H9 (cell line): ENCODE measurements at regions not wholly inside any gene's neighbourhood (a gene's known extent, or its start where the extent isn't known, plus 50 kb on each side); places are given as distances from the start of the nearest gene placed in this dataset.

Experiments
- DNase-seq: peaks from one replicate; pipeline ENCODE4 v3.0.0-alpha.2; 2017
- H2AFZ ChIP-seq: one replicate; pipeline ENCODE4 v1.6.1; 2013; ENCODE audit warnings: mild to moderate bottlenecking, low read length, control low read depth, moderate library complexity
- H2AK5ac ChIP-seq: 2 replicates; pipeline ENCODE4 v1.6.1; 2013; ENCODE audit warnings: low read length, control low read depth, mixed read lengths; ENCODE audit not compliant: insufficient read length
- H2BK120ac ChIP-seq: one replicate; pipeline ENCODE4 v1.6.1; 2013; ENCODE audit warnings: low read depth, mild to moderate bottlenecking, low read length, control low read depth, inconsistent platforms; ENCODE audit not compliant: poor library complexity, severe bottlenecking
- H2BK12ac ChIP-seq: 2 replicates; pipeline ENCODE4 v1.6.1; 2013; ENCODE audit warnings: low read length, control low read depth, mixed read lengths, low read depth; ENCODE audit not compliant: insufficient read length
- H2BK15ac ChIP-seq: 2 replicates; pipeline ENCODE4 v1.6.1; 2013; ENCODE audit warnings: low read depth, low read length, control low read depth
- H2BK20ac ChIP-seq: one replicate; pipeline ENCODE4 v1.6.1; 2013; ENCODE audit warnings: low read depth, mild to moderate bottlenecking, low read length, control low read depth, inconsistent platforms; ENCODE audit not compliant: poor library complexity, severe bottlenecking
- H2BK5ac ChIP-seq: 2 replicates; pipeline ENCODE4 v1.6.1; 2013; ENCODE audit warnings: low read length, control low read depth, mixed read lengths; ENCODE audit not compliant: insufficient read length
- H3K14ac ChIP-seq: 2 replicates; pipeline ENCODE4 v1.6.1; 2013; ENCODE audit warnings: low read length, control low read depth; ENCODE audit not compliant: insufficient read depth
- H3K18ac ChIP-seq: 2 replicates; pipeline ENCODE4 v1.6.1; 2013; ENCODE audit warnings: low read depth, mild to moderate bottlenecking, mixed read lengths, low read length, control low read depth; ENCODE audit not compliant: insufficient read length
- H3K23ac ChIP-seq: 2 replicates; pipeline ENCODE4 v1.6.1; 2013; ENCODE audit warnings: low read length, control low read depth, mixed read lengths, low read depth; ENCODE audit not compliant: insufficient read length
- H3K23me2 ChIP-seq: 2 replicates; pipeline ENCODE4 v1.6.1; 2013; ENCODE audit warnings: low read depth, mild to moderate bottlenecking, mixed read lengths, low read length, control low read depth; ENCODE audit not compliant: insufficient read length, poor library complexity, severe bottlenecking
- H3K27ac ChIP-seq: 2 replicates; pipeline ENCODE4 v1.5.1; 2013; ENCODE audit warnings: low read length, control low read depth, mixed read lengths, low read depth; ENCODE audit not compliant: insufficient read length
- H3K27me3 ChIP-seq: 2 replicates; pipeline ENCODE4 v1.6.1; 2013; ENCODE audit warnings: low read length, control low read depth, inconsistent platforms; ENCODE audit not compliant: insufficient read depth
- H3K4ac ChIP-seq: 2 replicates; pipeline ENCODE4 v1.6.1; 2013; ENCODE audit warnings: low read depth, mild to moderate bottlenecking, control low read depth, inconsistent platforms, low read length, moderate library complexity
- H3K4me1 ChIP-seq: 2 replicates; pipeline ENCODE4 v1.6.1; 2013; ENCODE audit warnings: low read length, control low read depth, inconsistent platforms; ENCODE audit not compliant: insufficient read depth
- H3K4me2 ChIP-seq: 2 replicates; pipeline ENCODE4 v1.6.1; 2013; ENCODE audit warnings: low read length, control low read depth, mixed read lengths; ENCODE audit not compliant: insufficient read length, insufficient read depth
- H3K56ac ChIP-seq: 2 replicates; pipeline ENCODE4 v1.6.1; 2013; ENCODE audit warnings: low read depth, mild to moderate bottlenecking, mixed read lengths, low read length, control low read depth; ENCODE audit not compliant: insufficient read length
- H3K79me1 ChIP-seq: 2 replicates; pipeline ENCODE4 v1.6.1; 2013; ENCODE audit warnings: low read depth, mild to moderate bottlenecking, moderate library complexity, low read length, control low read depth, inconsistent platforms; ENCODE audit not compliant: insufficient read depth, poor library complexity, severe bottlenecking
- H3K79me2 ChIP-seq: 2 replicates; pipeline ENCODE4 v1.6.1; 2013; ENCODE audit warnings: low read length, control low read depth, inconsistent platforms; ENCODE audit not compliant: insufficient read depth
- H3K9ac ChIP-seq: 2 replicates; pipeline ENCODE4 v1.6.1; 2013; ENCODE audit warnings: low read length, control low read depth, mixed read lengths; ENCODE audit not compliant: insufficient read length; ENCODE audit errors: extremely low read depth
- H3K9me3 ChIP-seq: one replicate; pipeline ENCODE4 v1.6.1; 2013; ENCODE audit warnings: low read depth, low read length, inconsistent platforms; ENCODE audit not compliant: control insufficient read depth
- H3T11ph ChIP-seq: one replicate; pipeline ENCODE4 v1.6.1; 2013; ENCODE audit warnings: mild to moderate bottlenecking, low read length, control low read depth, inconsistent platforms
- H4K20me1 ChIP-seq: one replicate; pipeline ENCODE4 v1.6.1; 2013; ENCODE audit not compliant: control insufficient read depth, insufficient read length, insufficient read depth
- H4K5ac ChIP-seq: 2 replicates; pipeline ENCODE4 v1.6.1; 2013; ENCODE audit warnings: low read depth, mild to moderate bottlenecking, mixed read lengths, low read length, control low read depth; ENCODE audit not compliant: insufficient read length
- H4K8ac ChIP-seq: replicated peaks from 2 replicates; pipeline ENCODE4 v1.6.1; 2013; ENCODE audit warnings: low read length, control low read depth, mixed read lengths, low read depth; ENCODE audit not compliant: insufficient read length
- H4K91ac ChIP-seq: 2 replicates; pipeline ENCODE4 v1.6.1; 2013; ENCODE audit warnings: low read depth, mild to moderate bottlenecking, moderate library complexity, mixed read lengths, low read length, control low read depth; ENCODE audit not compliant: insufficient read length
- H3K27ac Mint-ChIP-seq, 3 experiments: 2 replicates in 2 of 3; 3 replicates in 1 of 3; pipeline ENCODE4 v1.8.0; 2020 to 2021; ENCODE audit warnings: mixed read lengths in 3 of 3, mild to moderate bottlenecking in 1 of 3, moderate library complexity in 1 of 3
- H3K27me3 Mint-ChIP-seq: 2 replicates; pipeline ENCODE4 v1.8.0; 2021; ENCODE audit warnings: low read depth, mild to moderate bottlenecking, moderate library complexity, mixed read lengths
- H3K36me3 Mint-ChIP-seq, 3 experiments: 2 replicates in 2 of 3; 3 replicates in 1 of 3; pipeline ENCODE4 v1.8.0; 2020 to 2021; ENCODE audit warnings: low read depth in 3 of 3, mixed read lengths in 3 of 3; ENCODE audit not compliant: insufficient read depth in 1 of 3
- H3K4me1 Mint-ChIP-seq, 2 experiments: 2 replicates each; pipeline ENCODE4 v1.8.0; 2020; ENCODE audit warnings: mixed read lengths in 2 of 2
- H3K4me3 Mint-ChIP-seq, 2 experiments: 2 replicates in 1 of 2; 3 replicates in 1 of 2; pipeline ENCODE4 v1.8.0; 2020 to 2021; ENCODE audit warnings: mild to moderate bottlenecking in 2 of 2, mixed read lengths in 2 of 2, moderate library complexity in 1 of 2
- H3K9me3 Mint-ChIP-seq, 2 experiments: 2 replicates in 1 of 2; 3 replicates in 1 of 2; pipeline ENCODE4 v1.8.0; 2020; ENCODE audit warnings: mild to moderate bottlenecking in 2 of 2, mixed read lengths in 2 of 2, moderate library complexity in 1 of 2
- CTCF ChIP-seq: fragments of 200-600 bp; sonication (generic); conservative IDR thresholded peaks from 3 replicates; pipeline ENCODE4 v1.8.0; 2021; ENCODE audit warnings: antibody characterized with exemption, mild to moderate bottlenecking
- WGBS: extraction: QIAGEN DNeasy Blood & Tissue Kit; methylation state at CpG from one replicate; pipeline ENCODE4 v1.1.7; 2013; ENCODE audit warnings: missing lambda C conversion rate, low lambda C conversion rate, mixed read lengths; ENCODE audit not compliant: insufficient read length; ENCODE audit errors: extremely low coverage; 5-methylcytosine and 5-hydroxymethylcytosine counted together

GRCh38 chr6:74070091-74070490, 374.1 kb downstream of the CD109 start:
- no peak overlapping the region for H3K56ac ChIP-seq
- H2AK5ac ChIP-seq: no peak overlapping the region
- no peak overlapping the region for H4K91ac ChIP-seq
- H4K20me1 ChIP-seq: no peaks in the 10 kb centered on the region
- WGBS: no CpG with 5 or more reads among the region's 1 CpG
- H4K8ac ChIP-seq: no peak overlapping the region
- no peak overlapping the region for H4K5ac ChIP-seq
- no peak overlapping the region for H3T11ph ChIP-seq
- no peaks in the 10 kb centered on the region for H3K36me3 Mint-ChIP-seq
- H2BK20ac ChIP-seq: no peak overlapping the region
- H3K23me2 ChIP-seq: no peaks in the 10 kb centered on the region
- H3K4me1 ChIP-seq: no peaks in the 10 kb centered on the region
- H3K27ac Mint-ChIP-seq: no peak overlapping the region
- H3K4me2 ChIP-seq: no peak overlapping the region
- no peak overlapping the region for H3K14ac ChIP-seq
- H3K27ac ChIP-seq: no peak overlapping the region
- H3K9ac ChIP-seq: no peak overlapping the region
- H3K18ac ChIP-seq: no peak overlapping the region
- no peak overlapping the region for H2BK5ac ChIP-seq
- no peaks in the 10 kb centered on the region for H3K79me2 ChIP-seq
- H3K27me3 Mint-ChIP-seq: no peaks in the 10 kb centered on the region; the same call in 1 of the 2 replicates
- no peak overlapping the region for H3K4me3 Mint-ChIP-seq
- H3K9me3 Mint-ChIP-seq: no peaks in the 10 kb centered on the region
- DNase-seq: no peak
- H3K4me1 Mint-ChIP-seq: peaks cover 0 to under 1% of the 10 kb centered on the region in 2 experiments; a peak in 1 of 4 replicates
- no peak overlapping the region for H3K23ac ChIP-seq
- no peak overlapping the region for H2BK12ac ChIP-seq
- H2AFZ ChIP-seq: no peak overlapping the region
- no peak overlapping the region for H2BK15ac ChIP-seq
- no peak for TF ChIP-seq CTCF
- no peaks in the 10 kb centered on the region for H3K9me3 ChIP-seq
- no peak overlapping the region for H3K4ac ChIP-seq
- H3K27me3 ChIP-seq: no peaks in the 10 kb centered on the region
- H2BK120ac ChIP-seq: no peak overlapping the region
- H3K79me1 ChIP-seq: no peaks in the 10 kb centered on the region
